ENCODE measurements at regions not wholly inside any gene's neighbourhood (a gene's known extent, or its start where the extent isn't known, plus 50 kb on each side); places are given as distances from the start of the nearest gene placed in this dataset.
"Not testable (repeated sequence)": the region's sequence is repeated elsewhere in the genome, so short reads cannot be mapped to it uniquely, and the experiment has no call there.

DNA sequence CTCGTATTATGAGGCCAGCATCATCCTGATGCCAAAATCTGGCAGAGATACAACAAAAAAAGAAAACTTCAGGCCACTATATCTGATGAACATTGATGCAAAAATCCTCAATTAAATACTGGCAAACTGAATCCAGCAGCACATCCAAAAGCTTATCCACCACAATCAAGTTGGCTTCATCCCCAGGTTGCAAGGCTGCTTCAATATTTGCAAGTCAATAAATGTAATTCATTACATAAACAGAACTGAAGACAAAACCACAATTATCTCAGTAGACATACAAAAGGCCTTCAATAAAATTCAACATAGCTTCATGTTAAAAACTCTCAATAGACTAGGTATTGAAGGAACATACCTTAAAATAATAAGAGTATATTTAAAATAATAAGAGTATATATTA, 815.3 kb upstream of the SLITRK1 start:
- DNase-seq (ENCODE audit: low read depth in 3 of 3, low spot score in 2 of 3) = not testable (repeated sequence)

DNA sequence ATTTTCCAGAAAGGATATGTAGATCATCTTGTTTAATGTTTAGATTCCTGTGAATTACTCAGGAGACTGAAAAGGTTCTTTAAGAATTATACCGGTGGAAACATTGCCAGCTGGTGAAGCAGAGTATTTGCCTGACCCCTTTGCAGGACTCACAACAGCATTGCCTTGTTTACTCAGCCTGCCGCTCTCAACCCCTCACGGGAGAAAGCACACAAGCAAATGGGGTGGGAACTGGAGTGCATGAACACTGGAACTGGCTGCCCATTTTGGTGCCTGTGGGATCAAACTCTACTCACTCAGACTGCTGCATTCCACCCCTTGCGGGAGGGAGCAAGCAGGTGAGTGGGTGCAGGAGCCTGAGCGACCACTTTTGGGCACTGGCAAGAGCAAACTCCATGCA, 804.7 kb upstream of the SLITRK1 start:
- DNase-seq (ENCODE audit: low read depth in 3 of 3, low spot score in 2 of 3) = no peak

DNA sequence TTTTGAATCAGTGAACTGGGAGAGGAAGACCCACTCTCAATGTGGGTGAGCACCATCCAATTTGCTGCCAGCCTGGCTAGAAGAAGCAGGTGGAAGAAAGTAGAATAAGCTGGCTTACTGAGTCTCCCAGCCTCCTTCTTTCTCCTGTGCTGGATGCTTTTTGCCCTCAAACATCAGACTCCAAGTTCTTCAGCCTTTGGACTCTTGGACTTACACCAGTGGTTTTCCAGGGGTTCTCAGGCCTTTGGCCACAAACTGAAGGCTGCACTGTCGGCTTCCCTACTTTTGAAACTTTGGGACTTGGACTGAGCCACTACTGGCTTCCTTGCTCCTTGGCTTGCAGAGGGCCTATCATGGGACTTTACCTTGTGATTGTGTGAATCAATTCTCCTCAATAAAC, 804.2 kb upstream of the SLITRK1 start:
- no peak for DNase-seq (ENCODE audit: low read depth in 3 of 3, low spot score in 2 of 3)

DNA sequence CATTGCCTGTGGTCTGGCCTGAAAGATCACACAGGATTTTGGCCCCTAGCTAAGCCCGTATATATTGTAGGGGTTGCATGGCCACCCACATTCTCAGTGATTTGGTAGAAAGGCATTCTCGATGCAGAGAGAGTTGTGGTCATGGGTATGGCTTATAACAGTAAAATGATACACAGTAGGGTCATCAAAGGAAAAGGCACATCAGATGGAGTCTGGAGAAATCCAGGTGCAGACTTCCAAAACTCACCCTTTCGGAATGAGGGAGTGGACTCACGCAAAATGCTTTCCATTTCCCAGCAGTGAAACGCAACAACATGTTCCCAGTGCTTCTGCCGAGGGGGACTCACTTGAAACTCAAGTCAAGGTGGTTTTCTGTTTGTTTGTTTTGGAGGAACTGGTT, 802.5 kb upstream of the SLITRK1 start:
- DNase-seq (ENCODE audit: low read depth in 3 of 3, low spot score in 2 of 3) = no peak

DNA sequence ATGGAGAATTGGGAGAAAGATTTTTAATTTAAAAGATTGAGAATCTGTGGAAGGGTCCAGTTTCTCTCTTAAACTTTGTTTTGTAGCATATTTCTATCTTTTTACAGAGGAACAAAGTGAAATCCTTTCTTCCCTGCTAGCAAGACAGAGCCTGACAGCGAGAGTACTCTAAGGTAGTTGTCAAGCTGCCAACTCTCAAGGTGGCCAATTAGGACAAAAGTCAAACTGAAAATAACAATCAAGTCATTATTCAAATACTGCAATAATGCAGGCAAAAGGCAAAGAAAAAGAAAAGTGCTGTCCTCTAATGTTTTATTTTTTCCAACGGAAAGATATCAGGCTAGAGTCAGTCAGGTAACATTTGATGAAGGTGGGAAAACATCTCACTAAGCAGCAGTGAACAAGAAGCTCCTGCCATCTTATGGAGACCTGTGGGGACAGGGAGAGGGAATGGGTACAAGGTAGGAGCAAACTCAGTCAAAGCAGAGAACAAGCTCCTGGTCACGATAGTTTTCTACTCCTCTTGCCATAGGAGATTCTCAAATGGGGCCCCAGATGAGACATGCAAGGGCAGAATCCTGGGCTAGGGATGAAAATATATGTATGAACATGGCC, 801.9 kb upstream of the SLITRK1 start:
- no peak for DNase-seq (ENCODE audit: low read depth in 3 of 3, low spot score in 2 of 3)

DNA sequence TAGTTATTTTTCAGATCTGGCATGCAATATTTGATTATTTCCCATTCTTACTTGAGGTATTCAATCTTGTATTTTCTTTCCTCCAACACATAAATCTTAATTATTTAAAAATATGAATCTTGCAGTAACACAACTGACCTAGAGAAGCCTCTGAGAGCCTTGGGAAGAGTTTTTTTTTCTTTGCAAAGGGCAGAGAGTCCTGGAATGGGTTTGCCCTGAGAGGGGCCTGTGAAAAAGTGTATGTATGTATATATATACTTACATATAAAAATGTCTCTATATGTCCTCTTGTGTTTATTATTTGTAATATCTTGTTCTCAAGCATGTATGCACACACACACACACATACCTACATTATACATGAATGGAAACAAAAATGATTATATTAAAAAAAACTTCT, 801.2 kb upstream of the SLITRK1 start:
- no peak for DNase-seq (ENCODE audit: low read depth in 3 of 3, low spot score in 2 of 3)

DNA sequence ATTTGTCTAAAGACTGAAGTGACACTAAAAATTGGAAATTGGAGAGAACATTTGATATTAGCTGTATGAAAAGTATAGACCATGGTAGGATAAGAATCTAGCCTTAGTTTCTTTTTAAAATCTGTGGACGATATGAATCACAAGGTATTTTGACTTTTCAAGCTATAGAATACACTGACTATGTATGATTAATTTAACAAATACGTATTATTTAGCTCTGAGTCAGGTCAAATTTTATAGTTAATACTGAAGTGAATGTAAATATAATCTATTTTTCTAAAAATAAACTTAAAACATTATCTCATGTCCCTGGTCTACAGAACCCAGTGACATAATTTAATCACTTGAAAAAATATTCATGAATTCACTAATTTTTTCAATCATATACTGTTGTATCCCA, 795.6 kb upstream of the SLITRK1 start:
- no peak for DNase-seq (ENCODE audit: low read depth in 3 of 3, low spot score in 2 of 3)

DNA sequence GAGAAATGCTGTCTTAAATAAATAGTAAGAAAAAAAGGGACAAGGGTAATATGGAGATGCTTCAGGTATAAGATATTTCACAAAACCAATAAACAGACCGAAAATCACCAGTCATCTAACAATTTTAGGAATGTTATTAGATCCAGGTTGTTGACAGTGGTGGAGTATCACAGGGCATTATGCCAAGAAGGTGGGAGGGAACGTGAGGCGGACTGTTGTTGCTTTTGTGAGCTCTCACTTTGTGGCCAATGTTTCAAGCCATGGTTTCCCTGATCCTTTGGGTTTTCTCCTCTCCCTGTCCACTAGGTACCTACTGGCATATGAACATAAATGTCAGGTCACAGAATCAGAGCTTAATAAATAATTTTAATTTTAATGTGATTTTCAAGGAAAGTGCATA, 790.3 kb upstream of the SLITRK1 start:
- DNase-seq (ENCODE audit: low read depth in 3 of 3, low spot score in 2 of 3) = no peak

DNA sequence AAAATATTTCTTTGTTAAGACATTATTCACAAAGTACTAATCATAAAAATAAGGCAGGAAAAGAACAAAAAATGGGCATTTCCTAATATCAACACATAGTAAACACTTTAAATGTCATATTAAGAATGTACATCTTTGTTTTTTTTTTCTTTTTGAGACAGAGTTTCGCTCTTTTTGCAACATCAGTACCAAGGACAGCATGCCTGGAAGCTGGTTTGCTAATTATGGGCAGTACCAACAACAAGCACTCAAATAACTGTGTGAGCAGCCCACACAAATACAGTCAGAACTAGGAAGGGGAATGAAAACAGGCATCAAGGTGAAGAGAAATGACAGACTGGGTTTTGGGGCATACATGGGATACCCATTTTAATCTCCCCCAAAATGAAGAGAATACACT, 788.0 kb upstream of the SLITRK1 start:
- no peak for DNase-seq (ENCODE audit: low read depth in 3 of 3, low spot score in 2 of 3)

DNA sequence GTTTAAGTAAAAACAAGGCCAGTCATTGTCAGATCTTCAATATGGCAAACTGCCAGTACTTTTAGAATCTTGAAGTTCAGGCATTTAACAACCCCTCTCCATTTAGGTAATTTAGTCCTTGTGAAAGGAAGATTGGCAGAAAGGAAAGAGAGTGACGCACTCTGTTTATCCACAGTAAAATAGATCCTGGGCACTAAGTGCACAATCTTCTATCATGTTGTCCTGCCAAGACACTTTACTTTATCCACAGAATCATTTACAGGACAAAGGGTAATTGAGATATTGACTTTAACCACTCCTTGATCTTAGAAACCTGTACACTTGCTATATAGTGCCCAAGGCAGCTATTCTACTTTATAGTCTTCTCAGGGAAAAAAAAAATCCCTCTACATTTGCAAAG, 786.4 kb upstream of the SLITRK1 start:
- no peak for DNase-seq (ENCODE audit: low read depth in 3 of 3, low spot score in 2 of 3)

DNA sequence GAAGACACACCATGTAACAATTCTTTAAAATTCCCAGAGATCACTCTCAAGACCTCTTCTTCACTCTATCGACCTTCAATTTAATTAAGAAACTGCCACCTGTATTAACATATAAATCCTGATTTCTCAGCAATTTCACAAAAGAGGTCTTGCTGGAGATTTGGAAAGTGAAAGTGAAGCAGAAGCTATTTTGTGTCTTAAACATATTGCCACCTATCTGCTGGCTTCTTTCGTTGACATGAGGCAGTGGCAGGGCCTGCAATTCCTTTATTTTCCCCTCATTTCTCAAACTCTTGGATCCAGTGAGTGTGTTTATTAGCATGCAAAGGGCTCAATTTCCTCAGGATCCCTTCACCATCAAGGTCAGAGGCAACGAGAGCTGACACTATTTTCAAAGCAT, 780.2 kb upstream of the SLITRK1 start:
- DNase-seq (ENCODE audit: low read depth in 3 of 3, low spot score in 2 of 3) = no peak

DNA sequence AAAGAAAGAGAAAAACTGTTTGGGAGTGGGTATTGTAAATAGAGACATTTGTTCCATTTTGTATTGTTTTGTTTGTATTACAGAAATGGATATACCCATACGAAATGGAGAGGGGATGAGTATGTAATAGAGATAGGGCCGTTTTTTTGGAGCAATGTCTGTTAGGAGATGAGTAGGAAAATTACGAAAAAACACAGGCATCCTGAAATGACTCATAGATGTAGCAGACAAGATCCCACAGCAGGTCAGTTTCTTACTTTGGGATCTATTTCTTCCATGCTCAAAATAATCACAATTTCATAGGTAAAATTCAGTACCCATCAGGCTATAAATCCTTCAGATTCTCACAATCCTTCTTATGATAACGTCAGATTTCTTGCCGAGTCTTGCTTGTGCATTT, 779.4 kb upstream of the SLITRK1 start:
- DNase-seq (ENCODE audit: low read depth in 3 of 3, low spot score in 2 of 3) = no peak

DNA sequence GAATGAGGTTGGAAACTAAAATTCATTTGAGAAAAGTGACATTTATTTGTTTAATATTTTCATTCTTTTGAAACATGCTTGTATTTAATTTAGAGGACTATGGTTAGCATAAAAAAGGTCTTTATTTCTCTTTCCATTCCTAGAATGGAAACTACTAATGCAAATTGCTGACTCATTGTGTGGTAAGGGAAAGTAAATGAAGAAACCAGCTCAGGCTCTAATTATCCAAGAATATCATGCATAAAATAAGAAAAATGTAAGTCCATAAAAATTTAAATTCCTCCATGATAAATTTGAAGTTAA, 777.0 kb upstream of the SLITRK1 start:
- DNase-seq (ENCODE audit: low read depth in 3 of 3, low spot score in 2 of 3) = no peak

DNA sequence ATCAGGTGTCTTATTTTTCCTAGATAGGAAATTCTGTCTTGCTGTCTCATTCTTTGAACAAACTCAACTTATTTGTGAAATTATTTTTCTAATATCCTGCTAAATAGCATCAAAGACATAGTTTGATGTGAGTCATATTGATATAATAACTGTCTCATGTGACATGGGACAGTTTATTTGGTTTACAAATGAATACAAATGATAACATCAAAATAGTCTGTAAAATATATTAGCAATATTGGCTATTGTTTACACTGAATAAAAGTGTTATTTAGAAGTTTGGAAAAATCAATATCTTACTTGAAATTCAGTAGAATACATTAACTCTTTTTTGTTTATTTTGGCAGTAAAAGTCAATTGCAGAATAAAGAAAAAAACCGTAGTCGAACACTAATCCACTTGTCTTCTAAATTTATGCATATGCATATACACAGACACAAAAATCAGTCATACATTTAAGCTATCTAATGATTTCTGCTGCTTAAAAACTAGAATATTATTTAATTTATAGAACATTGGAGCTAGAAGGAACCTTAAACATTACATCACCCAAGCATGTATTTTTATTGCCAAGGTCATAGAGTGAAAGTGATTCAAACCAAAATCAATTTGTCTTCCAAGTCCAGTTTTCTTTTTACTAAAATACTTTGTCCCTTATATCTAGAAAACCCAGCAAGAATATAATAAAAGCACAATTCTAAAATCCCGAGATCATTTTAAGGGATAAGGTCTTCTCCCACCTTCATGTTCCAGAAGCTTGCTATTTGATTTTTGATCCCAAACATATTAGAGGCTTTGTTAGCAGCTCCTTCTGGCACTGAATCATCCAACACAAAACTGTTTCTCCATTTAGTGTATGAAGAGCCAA, 776.5 kb upstream of the SLITRK1 start:
- DNase-seq (ENCODE audit: low read depth in 3 of 3, low spot score in 2 of 3) = no peak

DNA sequence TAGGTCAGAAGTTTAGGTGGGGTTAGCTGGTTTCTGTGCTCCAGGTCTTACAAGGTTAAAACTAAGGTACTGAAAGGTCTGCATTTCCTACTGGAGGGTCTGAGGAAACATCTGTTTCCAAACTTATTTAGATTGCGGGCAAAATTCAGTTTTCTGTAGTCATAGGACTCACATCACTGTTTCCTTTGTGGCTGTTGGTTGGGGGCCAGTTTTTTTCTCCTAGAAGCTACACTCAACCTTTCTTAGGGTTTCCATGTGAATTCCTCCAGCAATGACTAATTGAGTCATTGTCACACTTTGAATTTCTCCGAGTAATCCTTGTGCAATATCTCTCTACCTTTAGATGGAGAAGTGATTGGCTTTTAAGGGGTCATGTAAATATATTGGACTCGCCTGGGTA, 773.4 kb upstream of the SLITRK1 start:
- DNase-seq (ENCODE audit: low read depth in 3 of 3, low spot score in 2 of 3) = no peak

DNA sequence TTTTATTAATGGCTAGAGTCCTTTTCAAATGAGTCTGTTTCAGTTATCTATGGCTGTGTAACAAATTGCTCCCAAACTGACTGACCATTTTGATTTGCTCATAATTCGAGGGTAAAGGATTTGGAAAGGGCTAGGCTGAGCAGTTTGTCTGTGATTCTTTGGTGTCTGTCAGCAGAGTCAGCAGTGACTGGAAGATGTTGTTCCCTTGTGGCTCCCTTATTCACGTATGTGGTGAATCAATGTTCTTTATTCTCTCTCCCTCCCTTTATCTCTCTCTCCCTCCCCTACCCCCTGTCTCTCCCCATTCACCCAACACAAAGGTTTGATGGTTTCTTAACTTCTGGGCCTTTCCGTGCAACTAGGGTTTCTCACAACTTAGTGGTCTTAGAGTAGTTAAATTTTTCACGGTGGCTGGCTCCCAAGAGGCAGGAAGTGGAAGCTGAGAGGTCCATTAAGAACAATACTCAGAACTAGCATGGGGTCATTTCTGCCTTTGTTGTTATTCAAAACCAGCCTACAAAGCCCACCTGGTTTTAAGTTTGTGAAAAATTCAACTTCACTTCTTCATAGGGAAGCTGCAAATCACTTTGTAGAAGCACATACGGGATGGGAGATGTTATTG, 772.5 kb upstream of the SLITRK1 start:
- no peak for DNase-seq (ENCODE audit: low read depth in 3 of 3, low spot score in 2 of 3)

DNA sequence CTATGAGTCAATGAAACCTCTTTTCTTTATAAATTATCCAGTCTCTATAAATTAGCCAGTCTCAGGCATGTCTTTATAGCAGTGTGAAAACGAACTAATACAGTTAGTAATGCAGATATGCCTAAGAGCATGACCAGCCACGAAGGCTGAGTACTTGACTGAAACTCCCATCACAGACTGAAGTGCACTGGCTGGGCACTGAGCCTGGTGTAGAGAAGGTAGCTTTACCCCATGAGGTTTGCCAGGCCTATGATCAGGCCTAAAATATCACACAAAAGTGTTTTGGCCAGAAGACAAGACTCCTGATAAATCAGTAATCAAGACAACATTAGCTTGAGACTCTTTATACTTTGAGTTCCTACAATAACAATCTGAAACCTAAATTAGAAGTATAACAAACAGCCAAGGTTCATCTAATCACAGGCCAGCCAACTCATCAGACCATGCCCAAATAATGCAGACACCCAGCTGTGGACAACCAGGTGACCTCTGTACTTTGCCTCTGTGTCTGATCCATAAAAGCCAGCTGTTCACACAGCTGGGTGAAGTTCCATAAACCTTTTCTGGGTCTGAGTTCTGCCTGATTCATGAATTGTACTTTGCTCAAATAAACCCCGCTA, 771.8 kb upstream of the SLITRK1 start:
- DNase-seq (ENCODE audit: low read depth in 3 of 3, low spot score in 2 of 3) = no peak

DNA sequence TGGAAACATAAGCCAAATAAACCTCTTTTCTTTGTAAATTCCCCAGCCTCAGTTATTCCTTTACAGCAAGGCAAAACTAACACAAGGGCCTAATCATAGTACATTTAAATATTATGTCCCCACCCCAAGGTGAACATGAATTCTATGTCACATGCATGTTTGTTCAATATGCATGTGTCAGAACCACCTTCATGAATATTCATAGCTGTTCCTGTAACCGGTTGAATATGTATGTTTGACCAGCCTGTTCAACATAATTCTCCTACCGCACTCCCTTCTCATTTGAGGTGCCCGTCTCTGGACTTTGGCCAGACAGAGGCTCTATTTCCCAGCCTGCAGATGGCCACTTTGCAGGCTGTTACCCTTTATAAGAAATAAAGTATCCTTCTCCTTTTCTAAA, 769.4 kb upstream of the SLITRK1 start:
- DNase-seq (ENCODE audit: low read depth in 3 of 3, low spot score in 2 of 3) = no peak

DNA sequence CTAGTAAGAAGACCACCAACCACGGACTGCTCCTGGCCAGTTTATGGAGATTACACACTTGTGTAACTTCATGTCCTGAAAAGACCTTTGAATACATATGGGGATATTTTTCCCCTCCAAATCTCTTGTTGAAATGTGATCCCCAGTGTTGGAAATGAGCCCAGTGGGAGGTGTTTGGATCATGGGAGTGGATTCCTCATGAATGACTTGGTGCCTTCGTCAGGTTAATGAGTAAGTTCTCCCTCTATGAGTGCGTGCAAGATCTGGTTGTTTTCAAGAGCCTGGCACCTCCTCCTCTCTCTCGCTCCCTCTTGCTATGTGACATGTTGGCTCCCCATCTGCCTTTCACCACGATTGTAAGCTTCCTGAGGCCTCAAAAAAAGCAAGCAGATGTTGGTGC, 769.0 kb upstream of the SLITRK1 start:
- no peak for DNase-seq (ENCODE audit: low read depth in 3 of 3, low spot score in 2 of 3)

DNA sequence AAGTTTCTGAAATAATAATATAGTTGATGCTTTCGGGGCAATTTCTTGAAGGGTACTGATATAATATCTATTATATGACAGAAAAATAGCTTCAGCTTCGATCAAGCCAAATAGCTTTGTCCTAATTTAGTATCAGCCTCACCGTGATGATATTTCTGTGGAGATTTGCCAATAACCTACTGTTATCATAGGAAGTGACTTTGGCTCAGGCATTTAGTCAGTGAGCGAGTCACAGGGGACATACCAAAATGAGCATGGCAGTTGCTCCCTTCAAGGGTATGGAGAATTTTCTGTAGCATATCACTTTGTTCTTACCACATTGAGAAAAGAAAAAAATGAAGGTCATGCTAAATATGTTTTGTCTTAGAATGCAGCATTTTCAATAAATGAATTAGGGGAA, 767.6 kb upstream of the SLITRK1 start:
- no peak for DNase-seq (ENCODE audit: low read depth in 3 of 3, low spot score in 2 of 3)

DNA sequence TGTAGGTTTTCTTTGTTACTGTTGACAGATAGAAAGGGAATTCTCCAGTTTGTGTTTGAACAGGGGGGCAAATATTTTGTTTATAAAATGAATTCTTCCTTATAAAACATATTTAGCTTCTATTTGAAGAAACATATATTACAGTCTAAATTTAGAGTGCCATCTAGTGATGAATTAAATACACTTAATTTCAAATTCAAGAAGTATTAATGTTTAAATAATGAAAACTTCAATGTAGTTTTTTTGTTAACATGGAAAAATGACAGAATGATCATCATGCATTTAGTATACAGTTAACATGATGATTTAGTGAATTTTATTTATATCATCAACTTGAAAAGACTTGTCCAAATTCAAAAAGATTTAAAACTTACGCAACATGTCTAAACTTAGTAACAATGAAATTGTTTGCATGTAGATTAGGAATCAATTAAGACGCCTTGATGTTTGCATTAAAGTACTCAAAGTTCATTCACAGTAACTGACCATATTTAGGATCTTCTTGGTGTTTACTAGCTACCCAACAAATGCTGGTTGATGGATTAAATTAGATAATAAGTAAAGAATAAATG, 765.9 kb upstream of the SLITRK1 start:
- no peak for DNase-seq (ENCODE audit: low read depth in 3 of 3, low spot score in 2 of 3)

DNA sequence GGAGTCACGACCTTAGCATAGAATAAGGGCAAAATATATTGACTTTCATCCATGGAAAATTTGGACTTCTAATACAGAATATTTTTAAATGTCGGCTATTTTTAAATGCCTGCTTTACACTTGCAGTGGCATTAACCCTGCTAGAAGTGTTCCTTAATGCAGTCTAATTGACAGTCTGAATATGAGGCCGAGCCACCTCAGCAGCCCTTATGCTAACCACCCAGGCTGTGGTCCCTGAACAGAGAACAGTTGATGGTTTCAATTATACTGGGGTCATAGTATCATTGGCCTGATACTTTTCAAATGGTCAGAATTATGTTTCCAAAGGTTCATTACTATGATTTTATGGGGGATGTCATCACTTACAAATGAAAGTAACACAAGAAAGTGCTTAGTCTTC, 764.7 kb upstream of the SLITRK1 start:
- no peak for DNase-seq (ENCODE audit: low read depth in 3 of 3, low spot score in 2 of 3)
